ENCODE measurements at regions not wholly inside any gene's neighbourhood (a gene's known extent, or its start where the extent isn't known, plus 50 kb on each side); places are given as distances from the start of the nearest gene placed in this dataset.

- intact Hi-C loops (cut with micrococcal nuclease), result no loop called here
- no peaks in the 10 kb centered on the region for H3K4me1 Mint-ChIP-seq
Measured at GRCh38 chr10:85377029-85377806, 989.4 kb downstream of the GRID1 start.

GRCh38 chr10:85379338-85379737, 987.3 kb downstream of the GRID1 start:
- H3K27me3 Mint-ChIP-seq, result peaks cover 0 to 25% (median 14%) of the 10 kb centered on the region in 5 donors
- no peaks in the 10 kb centered on the region for H3K36me3 ChIP-seq (ENCODE audit: control insufficient read depth in 2 of 3, insufficient read depth in 3 of 3, low read length in 3 of 3)
- no peaks in the 10 kb centered on the region for H3K4me1 ChIP-seq (ENCODE audit: control insufficient read depth in 2 of 2, insufficient read depth in 2 of 2, low read length in 2 of 2)
- no peaks in the 10 kb centered on the region for H3K4me1 Mint-ChIP-seq
- no peaks in the 10 kb centered on the region for H3K36me3 Mint-ChIP-seq
- H3K4me3 ChIP-seq (ENCODE audit: low read length), result no peak overlapping the region
- H3K9me3 ChIP-seq (ENCODE audit: control insufficient read depth in 2 of 3, low read length in 3 of 3), result no peaks in the 10 kb centered on the region
- H3K27ac Mint-ChIP-seq, result no peak overlapping the region
- ATAC-seq, result no peak
- H3K27me3 ChIP-seq (ENCODE audit: control insufficient read depth in 2 of 2, insufficient read depth in 2 of 2, low read length in 2 of 2), result no peaks in the 10 kb centered on the region
- peaks cover 0 to 16% (median 3%) of the 10 kb centered on the region in 11 donors for H3K9me3 Mint-ChIP-seq
- CTCF ChIA-PET, result no interaction called here
- H3K4me3 Mint-ChIP-seq, result no peak overlapping the region
- intact Hi-C loops (cut with micrococcal nuclease), result no loop called here
- DNase-seq, result no peak
- H3K27ac ChIP-seq (ENCODE audit: low read depth, low read length), result no peak overlapping the region
- POLR2A ChIA-PET, result no interaction called here

More at GRCh38 chr10:85377029-85377806, 989.4 kb downstream of the GRID1 start:
- Histone ChIP-seq H3K27me3 (ENCODE audit: control insufficient read depth in 2 of 2, insufficient read depth in 2 of 2, low read length in 2 of 2) (no peaks in the 10 kb centered on the region), H3K36me3 (ENCODE audit: control insufficient read depth in 2 of 3, insufficient read depth in 3 of 3, low read length in 3 of 3) (no peaks in the 10 kb centered on the region), H3K4me3 (ENCODE audit: low read length) (no peak overlapping the region), H3K4me1 (ENCODE audit: control insufficient read depth in 2 of 2, insufficient read depth in 2 of 2, low read length in 2 of 2) (no peaks in the 10 kb centered on the region), H3K27ac (ENCODE audit: low read depth, low read length) (no peak overlapping the region), H3K9me3 (ENCODE audit: control insufficient read depth in 2 of 3, low read length in 3 of 3) (no peaks in the 10 kb centered on the region)
- no peak for DNase-seq
- H3K36me3 Mint-ChIP-seq, result no peaks in the 10 kb centered on the region
- no peak for ATAC-seq
- peaks cover 0 to 27% (median 9%) of the 10 kb centered on the region in 5 donors for H3K27me3 Mint-ChIP-seq
- CTCF ChIA-PET, result no interaction called here
- no peak overlapping the region for H3K4me3 Mint-ChIP-seq
- POLR2A ChIA-PET, result no interaction called here
- peaks cover 0 to 16% (median 3%) of the 10 kb centered on the region in 11 donors for H3K9me3 Mint-ChIP-seq
- H3K27ac Mint-ChIP-seq, result no peak overlapping the region

DNA sequence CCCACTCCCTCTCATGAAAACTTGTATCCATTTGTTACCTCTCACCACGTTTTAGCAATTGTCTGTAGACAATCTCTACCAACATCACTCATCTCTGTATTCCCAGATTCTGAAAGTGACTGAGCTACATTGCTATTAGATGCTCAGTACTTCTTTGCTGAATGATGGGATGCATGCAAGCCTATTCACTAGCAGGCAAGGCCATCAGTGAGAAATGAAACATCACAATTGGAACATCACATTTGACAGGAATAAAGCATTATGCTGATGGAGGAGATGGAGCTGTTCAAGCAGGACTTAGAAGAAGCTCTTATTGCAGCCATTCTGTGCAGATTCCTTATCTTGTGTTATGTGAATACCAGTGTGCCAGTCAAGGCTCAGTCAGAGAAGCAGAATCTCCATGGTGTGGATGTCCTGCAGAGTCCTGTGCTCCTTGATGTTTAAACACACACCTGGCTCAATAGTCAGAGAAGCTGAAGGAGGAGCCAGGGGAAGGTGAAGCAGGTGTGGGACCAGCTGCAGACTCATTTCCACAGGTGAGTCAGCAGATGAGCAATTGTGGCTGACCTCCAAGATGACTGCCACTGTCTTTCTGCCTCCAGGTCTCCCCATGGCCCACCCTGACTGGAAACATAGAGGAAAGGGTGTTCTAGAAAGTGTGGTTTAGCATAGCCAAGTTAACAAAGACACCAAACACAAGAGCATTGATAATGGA, 965.5 kb downstream of the GRID1 start:
- peaks cover 0 to 5% (median 0%) of the 10 kb centered on the region in 5 donors for H3K27me3 Mint-ChIP-seq
- Histone ChIP-seq H3K4me3 (ENCODE audit: low read length) (no peak overlapping the region), H3K27me3 (ENCODE audit: control insufficient read depth in 2 of 2, insufficient read depth in 2 of 2, low read length in 2 of 2) (no peaks in the 10 kb centered on the region), H3K9me3 (ENCODE audit: control insufficient read depth in 2 of 3, low read length in 3 of 3) (no peaks in the 10 kb centered on the region), H3K4me1 (ENCODE audit: control insufficient read depth in 2 of 2, insufficient read depth in 2 of 2, low read length in 2 of 2) (no peaks in the 10 kb centered on the region), H3K27ac (ENCODE audit: low read depth, low read length) (no peak overlapping the region), H3K36me3 (ENCODE audit: control insufficient read depth in 2 of 3, insufficient read depth in 3 of 3, low read length in 3 of 3) (no peaks in the 10 kb centered on the region)
- POLR2A ChIA-PET, result no interaction called here
- peaks cover 0 to 7% (median 2%) of the 10 kb centered on the region in 11 donors for H3K9me3 Mint-ChIP-seq
- no peak for DNase-seq
- H3K36me3 Mint-ChIP-seq, result no peaks in the 10 kb centered on the region
- H3K4me1 Mint-ChIP-seq, result peaks cover 0 to 1% (median 0%) of the 10 kb centered on the region in 7 donors
- no peak overlapping the region for H3K27ac Mint-ChIP-seq
- H3K4me3 Mint-ChIP-seq, result no peak overlapping the region
- ATAC-seq, result no peak
- CTCF ChIA-PET, result no interaction called here
- intact Hi-C loops (cut with micrococcal nuclease), result no loop called here

DNA sequence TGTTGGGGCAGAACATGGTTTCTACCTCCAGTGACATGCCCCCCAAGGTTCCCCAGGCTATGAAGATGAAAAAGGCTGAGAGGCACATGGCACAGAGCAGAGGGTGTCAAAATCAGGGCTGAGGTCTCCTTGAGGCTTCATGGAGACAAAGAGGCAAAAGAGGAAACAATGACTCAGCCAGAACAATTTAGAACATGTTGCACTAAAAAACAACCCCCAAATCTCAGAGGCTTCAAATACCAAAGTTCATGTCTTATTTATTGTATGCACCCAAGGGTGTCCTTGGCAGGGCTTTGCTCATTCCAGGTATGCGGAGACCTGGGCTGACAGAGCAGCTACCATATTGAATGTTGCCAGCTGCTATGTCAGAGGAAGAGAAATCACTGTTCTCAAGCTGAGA, 964.1 kb downstream of the GRID1 start:
- ATAC-seq, result no peak
- peaks cover 0 to 10% (median 2%) of the 10 kb centered on the region in 11 donors for H3K9me3 Mint-ChIP-seq
- no peaks in the 10 kb centered on the region for H3K36me3 ChIP-seq (ENCODE audit: control insufficient read depth in 2 of 3, insufficient read depth in 3 of 3, low read length in 3 of 3)
- H3K27ac ChIP-seq (ENCODE audit: low read depth, low read length), result no peak overlapping the region
- DNase-seq, result no peak
- no peaks in the 10 kb centered on the region for H3K4me1 ChIP-seq (ENCODE audit: control insufficient read depth in 2 of 2, insufficient read depth in 2 of 2, low read length in 2 of 2)
- H3K27ac Mint-ChIP-seq, result no peak overlapping the region
- no peaks in the 10 kb centered on the region for H3K36me3 Mint-ChIP-seq
- H3K4me1 Mint-ChIP-seq, result peaks cover 0 to 1% (median 0%) of the 10 kb centered on the region in 7 donors
- POLR2A ChIA-PET, result no interaction called here
- H3K4me3 Mint-ChIP-seq, result no peak overlapping the region
- intact Hi-C loops (cut with micrococcal nuclease), result no loop called here
- no peaks in the 10 kb centered on the region for H3K27me3 ChIP-seq (ENCODE audit: control insufficient read depth in 2 of 2, insufficient read depth in 2 of 2, low read length in 2 of 2)
- H3K9me3 ChIP-seq (ENCODE audit: control insufficient read depth in 2 of 3, low read length in 3 of 3), result no peaks in the 10 kb centered on the region
- no peak overlapping the region for H3K4me3 ChIP-seq (ENCODE audit: low read length)
- peaks cover 0 to 5% (median 0%) of the 10 kb centered on the region in 5 donors for H3K27me3 Mint-ChIP-seq
- CTCF ChIA-PET, result no interaction called here

DNA sequence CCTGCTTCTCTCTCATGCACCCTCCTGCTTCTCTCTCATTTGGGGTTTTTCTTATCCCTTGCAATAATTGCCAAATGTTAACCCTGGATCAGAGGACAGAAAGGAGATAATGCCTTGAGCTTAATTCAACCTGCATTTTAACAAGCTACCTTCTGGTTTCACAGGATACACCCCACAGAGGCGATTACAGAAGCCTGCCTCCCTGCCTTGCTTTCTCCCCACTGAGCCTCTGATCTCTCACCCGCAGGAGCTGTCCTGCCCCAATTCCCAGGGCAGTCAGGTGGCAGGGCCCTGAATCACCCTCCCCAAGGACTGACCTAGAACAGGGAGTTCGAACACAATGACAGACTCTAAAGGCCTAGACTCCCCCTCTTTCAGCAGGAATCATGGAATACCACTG, 959.5 kb downstream of the GRID1 start:
- ChIA-PET CTCF (no interaction called here), POLR2A (no interaction called here)
- H3K27me3 ChIP-seq (ENCODE audit: control insufficient read depth in 2 of 2, insufficient read depth in 2 of 2, low read length in 2 of 2), result no peaks in the 10 kb centered on the region
- H3K9me3 ChIP-seq (ENCODE audit: control insufficient read depth in 2 of 3, low read length in 3 of 3), result no peaks in the 10 kb centered on the region
- H3K4me3 ChIP-seq (ENCODE audit: low read length), result no peak overlapping the region
- no peak overlapping the region for H3K4me3 Mint-ChIP-seq
- H3K4me1 Mint-ChIP-seq, result no peaks in the 10 kb centered on the region
- peaks cover 2 to 17% (median 9%) of the 10 kb centered on the region in 11 donors for H3K9me3 Mint-ChIP-seq
- intact Hi-C loops (cut with micrococcal nuclease), result no loop called here
- no peak for ATAC-seq
- H3K27ac Mint-ChIP-seq, result no peak overlapping the region
- H3K27ac ChIP-seq (ENCODE audit: low read depth, low read length), result no peak overlapping the region
- H3K36me3 ChIP-seq (ENCODE audit: control insufficient read depth in 2 of 3, insufficient read depth in 3 of 3, low read length in 3 of 3), result no peaks in the 10 kb centered on the region
- H3K4me1 ChIP-seq (ENCODE audit: control insufficient read depth in 2 of 2, insufficient read depth in 2 of 2, low read length in 2 of 2), result no peaks in the 10 kb centered on the region
- H3K27me3 Mint-ChIP-seq, result peaks cover 0 to 6% (median 4%) of the 10 kb centered on the region in 5 donors
- peaks cover 0 to 4% (median 0%) of the 10 kb centered on the region in 5 donors for H3K36me3 Mint-ChIP-seq
- no peak for DNase-seq

DNA sequence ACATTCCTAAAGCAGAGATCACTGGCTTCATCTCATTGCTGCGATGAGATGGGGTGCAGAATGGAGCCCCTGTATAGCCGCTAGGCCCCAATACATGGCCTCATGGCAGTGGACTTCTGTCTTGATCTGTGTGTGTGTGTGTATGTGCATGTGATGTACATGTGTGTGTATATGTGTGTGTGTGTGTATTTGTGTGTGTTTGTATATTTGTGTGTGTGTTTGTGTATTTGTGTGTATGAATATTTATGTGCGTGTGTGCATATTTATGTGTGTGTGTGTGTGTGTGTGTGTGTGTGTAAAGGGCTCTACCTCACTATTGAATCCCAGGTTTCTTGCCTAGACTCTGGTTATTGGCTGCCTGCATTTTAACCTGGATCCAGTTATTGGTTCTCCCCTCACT, 958.2 kb downstream of the GRID1 start:
- H3K27ac ChIP-seq (ENCODE audit: low read depth, low read length), result no peak overlapping the region
- H3K36me3 Mint-ChIP-seq, result peaks cover 0 to 4% (median 0%) of the 10 kb centered on the region in 5 donors
- no peak overlapping the region for H3K4me3 ChIP-seq (ENCODE audit: low read length)
- peaks cover 0 to 12% (median 4%) of the 10 kb centered on the region in 5 donors for H3K27me3 Mint-ChIP-seq
- no peak for ATAC-seq
- no peaks in the 10 kb centered on the region for H3K36me3 ChIP-seq (ENCODE audit: control insufficient read depth in 2 of 3, insufficient read depth in 3 of 3, low read length in 3 of 3)
- no peak overlapping the region for H3K27ac Mint-ChIP-seq
- H3K4me1 Mint-ChIP-seq, result no peaks in the 10 kb centered on the region
- H3K9me3 Mint-ChIP-seq, result peaks cover 2 to 17% (median 9%) of the 10 kb centered on the region in 11 donors
- H3K27me3 ChIP-seq (ENCODE audit: control insufficient read depth in 2 of 2, insufficient read depth in 2 of 2, low read length in 2 of 2), result no peaks in the 10 kb centered on the region
- POLR2A ChIA-PET, result no interaction called here
- no peaks in the 10 kb centered on the region for H3K9me3 ChIP-seq (ENCODE audit: control insufficient read depth in 2 of 3, low read length in 3 of 3)
- CTCF ChIA-PET, result no interaction called here
- intact Hi-C loops (cut with micrococcal nuclease), result no loop called here
- H3K4me1 ChIP-seq (ENCODE audit: control insufficient read depth in 2 of 2, insufficient read depth in 2 of 2, low read length in 2 of 2), result no peaks in the 10 kb centered on the region
- H3K4me3 Mint-ChIP-seq, result no peak overlapping the region
- no peak for DNase-seq

Measured in naive thymus-derived CD4-positive, alpha-beta T cell (primary cell).